ENCODE measurements at regions not wholly inside any gene's neighbourhood (a gene's known extent, or its start where the extent isn't known, plus 50 kb on each side); places are given as distances from the start of the nearest gene placed in this dataset.

- dilution Hi-C loops (cut with MboI; ENCODE audit: extremely low pct_ligation_motif_present, low sequenced_read_pairs), result no loop called here
- BruUV-seq (replicated peaks), result no TSS peak
Measured at GRCh38 chr10:10845185-10845584, 172.5 kb upstream of the CELF2 start.

GRCh38 chr10:10845826-10846503 is 171.7 kb upstream of the CELF2 start:
- no peaks in the 10 kb centered on the region for H3K9me3 ChIP-seq (replicated peaks; ENCODE audit: control insufficient read depth, insufficient read depth, low read length)
- FAIRE-seq, result no peak
- TF ChIP-seq JUN (IDR thresholded peaks at IDR 0.05; ENCODE audit: borderline replicate concordance, insufficient read depth, insufficient read length, low read depth), result no peak
- TF ChIP-seq, protein P1, sequence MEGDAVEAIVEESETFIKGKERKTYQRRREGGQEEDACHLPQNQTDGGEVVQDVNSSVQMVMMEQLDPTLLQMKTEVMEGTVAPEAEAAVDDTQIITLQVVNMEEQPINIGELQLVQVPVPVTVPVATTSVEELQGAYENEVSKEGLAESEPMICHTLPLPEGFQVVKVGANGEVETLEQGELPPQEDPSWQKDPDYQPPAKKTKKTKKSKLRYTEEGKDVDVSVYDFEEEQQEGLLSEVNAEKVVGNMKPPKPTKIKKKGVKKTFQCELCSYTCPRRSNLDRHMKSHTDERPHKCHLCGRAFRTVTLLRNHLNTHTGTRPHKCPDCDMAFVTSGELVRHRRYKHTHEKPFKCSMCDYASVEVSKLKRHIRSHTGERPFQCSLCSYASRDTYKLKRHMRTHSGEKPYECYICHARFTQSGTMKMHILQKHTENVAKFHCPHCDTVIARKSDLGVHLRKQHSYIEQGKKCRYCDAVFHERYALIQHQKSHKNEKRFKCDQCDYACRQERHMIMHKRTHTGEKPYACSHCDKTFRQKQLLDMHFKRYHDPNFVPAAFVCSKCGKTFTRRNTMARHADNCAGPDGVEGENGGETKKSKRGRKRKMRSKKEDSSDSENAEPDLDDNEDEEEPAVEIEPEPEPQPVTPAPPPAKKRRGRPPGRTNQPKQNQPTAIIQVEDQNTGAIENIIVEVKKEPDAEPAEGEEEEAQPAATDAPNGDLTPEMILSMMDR (IDR thresholded peaks at IDR 0.05; ENCODE audit: extremely low read depth in 1 of 2, insufficient read depth in 1 of 2, low read depth in 1 of 2, low read length in 2 of 2), result no peak
- no peak for TF ChIP-seq MYC (IDR thresholded peaks at IDR 0.05; ENCODE audit: low read depth, low read length)
- no peak for TF ChIP-seq MAX (IDR thresholded peaks at IDR 0.05; ENCODE audit: insufficient read depth, insufficient read length)
- no peak for TF ChIP-seq FOS (IDR thresholded peaks at IDR 0.05; ENCODE audit: borderline replicate concordance, insufficient read depth, low read length)
- no peak for TF ChIP-seq EZH2 (IDR thresholded peaks at IDR 0.05; ENCODE audit: borderline replicate concordance, low read depth, low read length, severe bottlenecking)
- no peak for TF ChIP-seq GATA2 (IDR thresholded peaks at IDR 0.05; ENCODE audit: insufficient read depth, insufficient read length, low read depth, low read length)
- no peak for TF ChIP-seq POLR2AphosphoS5 (IDR thresholded peaks at IDR 0.05; ENCODE audit: insufficient read depth, low read depth, low read length)
- no peak for TF ChIP-seq POLR2A (IDR thresholded peaks at IDR 0.05; ENCODE audit: low read depth, low read length)
- CTCF ChIA-PET, result interaction anchor here (1.0 kb wide), 1 partner anchor 11 kb away, joined by 4 read pairs; no protein-coding TSS in a partner anchor
- no TSS peak for BruUV-seq (replicated peaks)
- no peak for DNase-seq (ENCODE audit: low read depth, low spot score)
- no peaks in the 10 kb centered on the region for H3K27me3 ChIP-seq (ENCODE audit: control insufficient read depth in 2 of 2, insufficient read depth in 2 of 2, low read length in 2 of 2)
- POLR2A ChIA-PET, result no interaction called here
- H3K4me1 ChIP-seq (ENCODE audit: control insufficient read depth, extremely low read depth, insufficient read depth, low read length), result no peaks in the 10 kb centered on the region
- H3K79me2 ChIP-seq (ENCODE audit: control insufficient read depth, insufficient read depth, low read length), result no peaks in the 10 kb centered on the region
- dilution Hi-C loops (cut with MboI; ENCODE audit: extremely low pct_ligation_motif_present, low sequenced_read_pairs) (no loop called here), intact Hi-C loops (cut with micrococcal nuclease) (no loop called here)
- no peak overlapping the region for H3K9ac ChIP-seq (replicated peaks; ENCODE audit: extremely low read depth, insufficient read depth, low read length)
- no peaks in the 10 kb centered on the region for H3K9me1 ChIP-seq (replicated peaks; ENCODE audit: control insufficient read depth, extremely low read depth, insufficient read depth, low read length)
- no peak overlapping the region for H3K4me2 ChIP-seq (ENCODE audit: insufficient read depth, low read length)
- no peak overlapping the region for H2AFZ ChIP-seq (ENCODE audit: low read depth, low read length)
- no peak overlapping the region for H3K4me3 ChIP-seq (replicated peaks in 1 of 3; ENCODE audit: insufficient read depth in 1 of 3, low read depth in 1 of 3, low read length in 3 of 3)
- H4K20me1 ChIP-seq (replicated peaks; ENCODE audit: control insufficient read depth, extremely low read depth, insufficient read depth, low read length), result no peaks in the 10 kb centered on the region
- H3K27ac ChIP-seq (ENCODE audit: insufficient read depth, low read depth, low read length), result no peak overlapping the region
- H3K36me3 ChIP-seq (ENCODE audit: control insufficient read depth in 2 of 2, extremely low read depth in 1 of 2, insufficient read depth in 2 of 2, low read length in 2 of 2), result no peaks in the 10 kb centered on the region

More at GRCh38 chr10:10845185-10845584, 172.5 kb upstream of the CELF2 start:
- Histone ChIP-seq H3K9ac (replicated peaks; ENCODE audit: extremely low read depth, insufficient read depth, low read length) (no peak overlapping the region), H4K20me1 (replicated peaks; ENCODE audit: control insufficient read depth, extremely low read depth, insufficient read depth, low read length) (no peaks in the 10 kb centered on the region), H3K4me2 (ENCODE audit: insufficient read depth, low read length) (no peak overlapping the region), H3K36me3 (ENCODE audit: control insufficient read depth in 2 of 2, extremely low read depth in 1 of 2, insufficient read depth in 2 of 2, low read length in 2 of 2) (no peaks in the 10 kb centered on the region), H3K4me3 (replicated peaks in 1 of 3; ENCODE audit: insufficient read depth in 1 of 3, low read depth in 1 of 3, low read length in 3 of 3) (no peak overlapping the region), H3K9me3 (replicated peaks; ENCODE audit: control insufficient read depth, insufficient read depth, low read length) (no peaks in the 10 kb centered on the region), H3K27me3 (ENCODE audit: control insufficient read depth in 2 of 2, insufficient read depth in 2 of 2, low read length in 2 of 2) (no peaks in the 10 kb centered on the region), H3K27ac (ENCODE audit: insufficient read depth, low read depth, low read length) (no peak overlapping the region), H3K9me1 (replicated peaks; ENCODE audit: control insufficient read depth, extremely low read depth, insufficient read depth, low read length) (no peaks in the 10 kb centered on the region), H2AFZ (ENCODE audit: low read depth, low read length) (no peak overlapping the region), H3K79me2 (ENCODE audit: control insufficient read depth, insufficient read depth, low read length) (no peaks in the 10 kb centered on the region), H3K4me1 (ENCODE audit: control insufficient read depth, extremely low read depth, insufficient read depth, low read length) (no peaks in the 10 kb centered on the region)
- CTCF ChIA-PET, result interaction anchor here (1.0 to 1.2 kb wide), 2 partner anchors 10 to 1237 kb away, joined by 3 to 4 read pairs; no protein-coding TSS in a partner anchor
- DNase-seq (ENCODE audit: low read depth, low spot score), result no peak
- TF ChIP-seq POLR2A (IDR thresholded peaks at IDR 0.05; ENCODE audit: low read depth, low read length) (no peak), FOS (IDR thresholded peaks at IDR 0.05; ENCODE audit: borderline replicate concordance, insufficient read depth, low read length) (no peak)
- no peak for FAIRE-seq
- intact Hi-C loops (cut with micrococcal nuclease), result no loop called here
- POLR2A ChIA-PET, result no interaction called here

All from endothelial cell of umbilical vein (primary cell).